Prostate gland (tissue), 2 donors: ENCODE measurements at regions not wholly inside any gene's neighbourhood (a gene's known extent, or its start where the extent isn't known, plus 50 kb on each side); places are given as distances from the start of the nearest gene placed in this dataset.

Source experiments
- POLR2A ChIP-seq: fragments of 450-650 bp; IDR thresholded peaks from one replicate; pipeline ENCODE4 v1.6.1; 2016; ENCODE audit warnings: antibody characterized with exemption, mild to moderate bottlenecking
- TF ChIP-seq, protein P1 (sequence below), 4 experiments: fragments of 200-600 bp in 2 of 4; fragments of 450-650 bp in 2 of 4; sonication (generic) in 2 of 4; IDR thresholded peaks; 1 replicate in 3 of 4; 2 replicates in 1 of 4; pipeline ENCODE4 v1.5.1; 2016 to 2019; ENCODE audit warnings: antibody characterized with exemption in 4 of 4, mild to moderate bottlenecking in 2 of 4, moderate library complexity in 2 of 4

DNA sequence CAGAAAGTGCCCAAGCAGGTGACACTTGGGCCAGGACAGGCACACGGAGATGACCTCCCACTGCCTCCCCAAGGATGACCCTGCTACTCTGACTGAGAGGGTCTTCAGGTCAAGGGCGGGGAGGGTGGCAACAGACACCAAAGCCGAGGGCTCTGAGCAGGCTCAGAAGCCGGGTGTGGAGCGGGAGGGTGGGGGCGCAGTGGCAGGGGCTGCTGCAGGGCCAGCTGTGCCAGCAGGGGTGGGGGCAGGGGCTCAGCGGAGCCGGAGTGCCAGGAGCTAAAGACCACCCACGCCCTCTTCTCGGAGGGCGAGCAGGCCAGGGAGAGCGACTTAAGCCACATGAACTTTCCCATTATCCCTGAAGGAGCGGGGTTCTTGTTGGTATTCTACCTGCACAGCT is 93.3 kb upstream of the MBOAT2 start:
- TF ChIP-seq, protein P1, sequence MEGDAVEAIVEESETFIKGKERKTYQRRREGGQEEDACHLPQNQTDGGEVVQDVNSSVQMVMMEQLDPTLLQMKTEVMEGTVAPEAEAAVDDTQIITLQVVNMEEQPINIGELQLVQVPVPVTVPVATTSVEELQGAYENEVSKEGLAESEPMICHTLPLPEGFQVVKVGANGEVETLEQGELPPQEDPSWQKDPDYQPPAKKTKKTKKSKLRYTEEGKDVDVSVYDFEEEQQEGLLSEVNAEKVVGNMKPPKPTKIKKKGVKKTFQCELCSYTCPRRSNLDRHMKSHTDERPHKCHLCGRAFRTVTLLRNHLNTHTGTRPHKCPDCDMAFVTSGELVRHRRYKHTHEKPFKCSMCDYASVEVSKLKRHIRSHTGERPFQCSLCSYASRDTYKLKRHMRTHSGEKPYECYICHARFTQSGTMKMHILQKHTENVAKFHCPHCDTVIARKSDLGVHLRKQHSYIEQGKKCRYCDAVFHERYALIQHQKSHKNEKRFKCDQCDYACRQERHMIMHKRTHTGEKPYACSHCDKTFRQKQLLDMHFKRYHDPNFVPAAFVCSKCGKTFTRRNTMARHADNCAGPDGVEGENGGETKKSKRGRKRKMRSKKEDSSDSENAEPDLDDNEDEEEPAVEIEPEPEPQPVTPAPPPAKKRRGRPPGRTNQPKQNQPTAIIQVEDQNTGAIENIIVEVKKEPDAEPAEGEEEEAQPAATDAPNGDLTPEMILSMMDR (IDR thresholded peaks at IDR 0.05), result no peak
- TF ChIP-seq POLR2A, result no peak
